ENCODE measurements at regions not wholly inside any gene's neighbourhood (a gene's known extent, or its start where the extent isn't known, plus 50 kb on each side); places are given as distances from the start of the nearest gene placed in this dataset.

- no peak for ATAC-seq (ENCODE audit: insufficient read depth, low read depth)
- Histone ChIP-seq H3K4me3 (ENCODE audit: low read depth in 1 of 2, low read length in 2 of 2) (no peak overlapping the region), H3K27ac (ENCODE audit: low read length) (no peak overlapping the region), H3K9me3 (ENCODE audit: insufficient read depth, low read length, severe bottlenecking) (no peaks in the 10 kb centered on the region), H3K4me2 (ENCODE audit: insufficient read depth, low read length) (no peak overlapping the region), H3K9ac (ENCODE audit: low read depth, low read length) (no peak overlapping the region), H3K79me2 (ENCODE audit: insufficient read depth, low read length) (no peaks in the 10 kb centered on the region), H3K4me1 (ENCODE audit: insufficient read depth, low read length) (peaks cover 19% of the 10 kb centered on the region), H3K27me3 (ENCODE audit: insufficient read depth, low read length, poor library complexity) (peaks cover 9% of the 10 kb centered on the region), H2AFZ (ENCODE audit: low read depth, low read length) (no peak overlapping the region), H4K20me1 (ENCODE audit: insufficient read depth, low read length) (no peaks in the 10 kb centered on the region), H3K36me3 (ENCODE audit: insufficient read depth, low read length) (no peaks in the 10 kb centered on the region)
- TF ChIP-seq EZH2 (IDR thresholded peaks at IDR 0.05; ENCODE audit: borderline replicate concordance, low read depth, low read length, severe bottlenecking) (no peak), CTCF (IDR thresholded peaks at IDR 0.05; ENCODE audit: borderline replicate concordance, extremely low read depth, low read length, poor library complexity, severe bottlenecking) (no peak)
- no peak for DNase-seq
Observed at GRCh38 chr14:101632520-101632919, 71.2 kb downstream of the DIO3 start.

- TF ChIP-seq CTCF (IDR thresholded peaks at IDR 0.05; ENCODE audit: borderline replicate concordance, extremely low read depth, low read length, poor library complexity, severe bottlenecking) (no peak), EZH2 (IDR thresholded peaks at IDR 0.05; ENCODE audit: borderline replicate concordance, low read depth, low read length, severe bottlenecking) (no peak)
- no peak for ATAC-seq (ENCODE audit: insufficient read depth, low read depth)
- Histone ChIP-seq H3K27me3 (ENCODE audit: insufficient read depth, low read length, poor library complexity) (peaks cover 8% of the 10 kb centered on the region), H3K9me3 (ENCODE audit: insufficient read depth, low read length, severe bottlenecking) (no peaks in the 10 kb centered on the region), H3K4me1 (ENCODE audit: insufficient read depth, low read length) (peaks cover 12% of the 10 kb centered on the region), H3K9ac (ENCODE audit: low read depth, low read length) (no peak overlapping the region), H3K4me3 (ENCODE audit: low read depth in 1 of 2, low read length in 2 of 2) (no peak overlapping the region), H3K4me2 (ENCODE audit: insufficient read depth, low read length) (no peak overlapping the region), H2AFZ (ENCODE audit: low read depth, low read length) (no peak overlapping the region), H3K79me2 (ENCODE audit: insufficient read depth, low read length) (no peaks in the 10 kb centered on the region), H3K36me3 (ENCODE audit: insufficient read depth, low read length) (no peaks in the 10 kb centered on the region), H3K27ac (ENCODE audit: low read length) (no peak overlapping the region), H4K20me1 (ENCODE audit: insufficient read depth, low read length) (no peaks in the 10 kb centered on the region)
- DNase-seq: no peak
Observed at GRCh38 chr14:101633276-101633675, 72.0 kb downstream of the DIO3 start.

- Histone ChIP-seq H3K4me1 (ENCODE audit: insufficient read depth, low read length) (peaks cover 5% of the 10 kb centered on the region; the same call in 1 of the 2 replicates), H2AFZ (ENCODE audit: low read depth, low read length) (no peak overlapping the region), H3K9ac (ENCODE audit: low read depth, low read length) (no peak overlapping the region), H3K9me3 (ENCODE audit: insufficient read depth, low read length, severe bottlenecking) (no peaks in the 10 kb centered on the region), H3K79me2 (ENCODE audit: insufficient read depth, low read length) (no peaks in the 10 kb centered on the region), H3K27me3 (ENCODE audit: insufficient read depth, low read length, poor library complexity) (peaks cover 14% of the 10 kb centered on the region), H3K27ac (ENCODE audit: low read length) (no peak overlapping the region), H4K20me1 (ENCODE audit: insufficient read depth, low read length) (no peaks in the 10 kb centered on the region), H3K4me3 (ENCODE audit: low read depth in 1 of 2, low read length in 2 of 2) (no peak overlapping the region), H3K36me3 (ENCODE audit: insufficient read depth, low read length) (no peaks in the 10 kb centered on the region), H3K4me2 (ENCODE audit: insufficient read depth, low read length) (no peak overlapping the region)
- ATAC-seq (ENCODE audit: insufficient read depth, low read depth) (peak; percentile 57), DNase-seq (no peak)
- TF ChIP-seq CTCF (IDR thresholded peaks at IDR 0.05; ENCODE audit: borderline replicate concordance, extremely low read depth, low read length, poor library complexity, severe bottlenecking) (no peak), EZH2 (IDR thresholded peaks at IDR 0.05; ENCODE audit: borderline replicate concordance, low read depth, low read length, severe bottlenecking) (no peak)
Observed at GRCh38 chr14:101634202-101634849, 73.0 kb downstream of the DIO3 start.

All from DND-41 (cell line).